GM10266 (cell line): ENCODE measurements at regions not wholly inside any gene's neighbourhood (a gene's known extent, or its start where the extent isn't known, plus 50 kb on each side); places are given as distances from the start of the nearest gene placed in this dataset.

Experiments
- DNase-seq: peaks from one replicate; pipeline ENCODE4 v3.0.0; 2012; ENCODE audit errors: extremely low spot score
- CTCF ChIP-seq: IDR thresholded peaks from 2 replicates; pipeline ENCODE4 v1.5.1; 2012; ENCODE audit warnings: mild to moderate bottlenecking, low read depth; ENCODE audit not compliant: control insufficient read depth, insufficient read depth; ENCODE audit errors: missing control alignments

GRCh38 chr3:29143151-29143550 lies 137.7 kb upstream of the RBMS3 start:
- no peak for DNase-seq
- TF ChIP-seq CTCF: no peak

GRCh38 chr3:29144361-29144760 lies 136.5 kb upstream of the RBMS3 start:
- TF ChIP-seq CTCF: no peak
- no peak for DNase-seq

DNA sequence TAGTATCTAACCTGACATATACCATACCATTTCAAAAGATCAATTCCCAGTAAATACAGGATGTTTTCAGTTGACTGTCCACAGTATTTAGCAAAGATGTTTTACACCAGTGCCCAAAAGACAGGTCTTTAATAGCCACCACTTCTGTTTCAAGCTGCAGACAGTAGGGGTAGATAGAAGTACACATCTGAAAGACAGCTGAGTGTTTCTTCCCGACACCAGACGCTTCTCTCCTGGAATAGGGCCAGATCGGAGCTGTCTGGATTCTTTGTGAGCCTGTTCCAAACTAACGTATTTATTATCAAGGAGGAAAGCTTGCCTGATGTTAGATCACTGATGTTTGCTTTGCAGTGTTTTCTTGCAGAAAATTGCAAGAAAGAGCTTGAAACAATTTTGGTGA lies 136.1 kb upstream of the RBMS3 start:
- TF ChIP-seq CTCF: no peak

DNA sequence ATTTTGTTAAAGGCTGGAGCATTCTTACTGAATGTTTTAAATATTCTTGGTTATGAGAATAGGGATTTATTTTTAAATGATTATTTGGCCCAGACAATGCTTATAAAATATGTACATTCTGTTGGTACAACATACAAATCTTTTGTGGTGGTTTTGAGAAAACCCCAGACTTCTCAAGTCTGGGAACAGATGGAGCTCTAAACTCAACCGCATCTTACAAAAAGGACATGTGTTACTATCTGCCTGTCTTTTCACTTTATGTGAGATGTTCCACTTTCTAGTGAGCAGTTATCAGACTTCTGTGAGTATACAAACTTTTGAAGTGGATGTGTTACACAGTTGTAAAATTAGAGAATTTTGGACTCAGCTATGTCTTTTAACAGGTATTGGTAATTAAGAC lies 135.5 kb upstream of the RBMS3 start:
- TF ChIP-seq CTCF: no peak
- no peak for DNase-seq

More for the DNA sequence above, 136.1 kb upstream of the RBMS3 start:
- DNase-seq: no peak

DNA sequence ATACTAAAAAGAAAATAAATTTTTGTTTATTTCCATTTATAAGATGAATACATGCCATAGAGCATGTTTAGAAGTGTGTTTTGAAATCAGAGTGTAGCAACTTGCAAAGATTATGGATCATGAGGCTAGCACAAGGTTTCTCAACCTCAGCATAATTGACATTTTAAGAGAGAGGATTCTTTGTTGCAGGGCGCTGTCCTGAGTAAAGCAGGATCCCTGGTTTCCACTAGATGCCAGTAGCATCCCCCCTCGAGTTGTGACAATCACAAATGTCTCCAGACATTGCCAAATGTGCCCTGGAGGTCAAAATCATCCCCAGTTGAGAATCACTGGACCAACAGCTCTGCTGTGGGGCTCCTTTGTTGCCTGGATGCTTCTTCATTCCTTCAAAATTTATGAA lies 128.5 kb upstream of the RBMS3 start:
- DNase-seq: no peak
- no peak for TF ChIP-seq CTCF

DNA sequence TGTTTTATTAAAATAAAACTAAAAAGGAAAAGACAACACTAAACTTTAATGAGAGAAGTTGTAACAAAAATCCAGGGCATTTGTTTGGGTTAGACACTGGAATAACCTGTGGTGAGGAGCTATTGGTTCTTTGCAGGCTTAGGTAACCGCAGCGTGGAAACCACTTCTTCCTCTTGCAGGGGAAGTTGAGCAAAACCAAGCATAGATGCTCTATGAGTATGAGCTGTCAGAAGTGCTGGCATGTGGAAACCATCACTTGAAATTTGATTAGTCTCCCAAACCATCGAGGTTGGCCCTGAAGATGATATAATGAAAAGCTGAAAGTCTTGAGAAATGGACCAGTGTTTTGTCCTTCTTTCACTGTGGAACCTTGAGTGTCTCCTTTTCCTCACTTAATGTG lies 127.1 kb upstream of the RBMS3 start:
- no peak for DNase-seq
- TF ChIP-seq CTCF: no peak

DNA sequence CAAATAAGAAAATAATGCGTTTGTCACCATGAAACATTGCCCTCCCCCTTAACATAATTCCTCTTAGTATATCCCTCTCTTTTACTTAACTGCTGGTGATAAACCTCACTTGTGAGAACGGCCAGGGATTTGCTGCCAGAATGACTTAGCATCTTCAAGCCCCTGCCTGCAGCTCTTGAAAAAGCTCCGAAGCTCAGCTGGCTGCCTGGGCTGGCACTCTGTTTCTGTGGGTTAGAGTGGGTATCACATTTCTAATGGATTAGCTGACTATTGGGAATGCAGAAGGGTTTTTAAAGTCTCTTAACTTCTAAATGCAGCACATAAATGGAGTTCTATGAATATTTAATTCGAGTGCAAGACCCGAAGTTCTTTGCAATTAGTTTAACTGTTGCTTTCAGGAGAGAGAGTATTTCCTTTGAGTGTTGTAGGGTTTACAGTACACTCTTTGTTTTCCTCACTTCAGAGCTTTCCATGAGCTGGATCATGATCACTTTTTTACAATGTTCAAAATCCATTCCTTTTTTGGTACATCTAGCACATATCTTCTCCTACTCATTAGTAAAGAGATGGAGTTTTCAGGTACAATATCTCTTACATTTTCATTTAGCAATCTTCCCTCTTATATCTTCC lies 124.7 kb upstream of the RBMS3 start:
- TF ChIP-seq CTCF: no peak
- DNase-seq: no peak
